Large intestine (tissue), 3 donors: ENCODE measurements at regions not wholly inside any gene's neighbourhood (a gene's known extent, or its start where the extent isn't known, plus 50 kb on each side); places are given as distances from the start of the nearest gene placed in this dataset.

Source experiments
- DNase-seq, 2 donors: peaks; one replicate each; pipeline versions ENCODE4 v3.0.0 to v3.0.0-alpha.2; 2013
- H3K27ac ChIP-seq: one replicate; pipeline ENCODE4 v1.5.1; 2013; ENCODE audit warnings: low read length
- H3K27me3 ChIP-seq: 2 replicates; pipeline ENCODE4 v1.6.1; 2013; ENCODE audit warnings: low read length; ENCODE audit not compliant: control insufficient read depth, insufficient read depth
- H3K36me3 ChIP-seq: 2 replicates; pipeline ENCODE4 v1.6.1; 2013; ENCODE audit warnings: low read length; ENCODE audit not compliant: control insufficient read depth, insufficient read depth
- H3K4me1 ChIP-seq: one replicate; pipeline ENCODE4 v1.6.1; 2013; ENCODE audit warnings: low read length; ENCODE audit not compliant: control insufficient read depth, insufficient read depth
- H3K4me3 ChIP-seq: one replicate; pipeline ENCODE4 v1.5.1; 2013; ENCODE audit warnings: low read length
- H3K9me3 ChIP-seq: one replicate; pipeline ENCODE4 v1.6.1; 2013; ENCODE audit warnings: mild to moderate bottlenecking, low read depth, low read length, moderate library complexity; ENCODE audit not compliant: control insufficient read depth
- WGBS: methylation state at CpG from one replicate; pipeline ENCODE4 v1.1.5; 2013; ENCODE audit warnings: low lambda C conversion rate; ENCODE audit not compliant: insufficient coverage; 5-methylcytosine and 5-hydroxymethylcytosine counted together

GRCh38 chr5:88519066-88519465, 250.4 kb upstream of the TMEM161B start:
- peaks cover 6% of the 10 kb centered on the region for H3K4me1 ChIP-seq
- no peak overlapping the region for H3K27ac ChIP-seq
- no peak overlapping the region for H3K4me3 ChIP-seq

GRCh38 chr5:88518131-88519016, 249.7 kb upstream of the TMEM161B start:
- H3K9me3 ChIP-seq = no peaks in the 10 kb centered on the region
- peaks cover 6% of the 10 kb centered on the region for H3K4me1 ChIP-seq
- WGBS = 100% methylated on average over 2 of the region's 4 CpGs
- no peaks in the 10 kb centered on the region for H3K27me3 ChIP-seq
- H3K36me3 ChIP-seq = no peaks in the 10 kb centered on the region
- no peak overlapping the region for H3K27ac ChIP-seq
- no peak overlapping the region for H3K4me3 ChIP-seq
- no peak for DNase-seq

More at GRCh38 chr5:88519066-88519465, 250.4 kb upstream of the TMEM161B start:
- Histone ChIP-seq H3K36me3 (no peaks in the 10 kb centered on the region), H3K27me3 (no peaks in the 10 kb centered on the region), H3K9me3 (no peaks in the 10 kb centered on the region)
- no peak for DNase-seq

- Histone ChIP-seq H3K9me3 (no peaks in the 10 kb centered on the region), H3K4me3 (no peak overlapping the region), H3K27ac (no peak overlapping the region), H3K4me1 (peaks cover 6% of the 10 kb centered on the region), H3K27me3 (no peaks in the 10 kb centered on the region), H3K36me3 (no peaks in the 10 kb centered on the region)
- DNase-seq = peak; percentile 64 to 77
- 4% methylated on average over 3 of the region's 11 CpGs for WGBS
Observed at GRCh38 chr5:88515881-88516819, 247.5 kb upstream of the TMEM161B start.

GRCh38 chr5:88515068-88515467, 246.4 kb upstream of the TMEM161B start:
- Histone ChIP-seq H3K36me3 (no peaks in the 10 kb centered on the region), H3K27ac (no peak overlapping the region), H3K4me1 (peaks cover 6% of the 10 kb centered on the region), H3K27me3 (no peaks in the 10 kb centered on the region), H3K4me3 (no peak overlapping the region), H3K9me3 (no peaks in the 10 kb centered on the region)
- no CpG with 5 or more reads among the region's 1 CpG for WGBS
- no peak for DNase-seq

- peak; percentile 34 to 63 for DNase-seq
- Histone ChIP-seq H3K9me3 (no peaks in the 10 kb centered on the region), H3K27me3 (peaks cover 5% of the 10 kb centered on the region), H3K4me1 (no peaks in the 10 kb centered on the region), H3K4me3 (no peak overlapping the region), H3K36me3 (no peaks in the 10 kb centered on the region), H3K27ac (no peak overlapping the region)
- no CpG with 5 or more reads among the region's 3 CpGs for WGBS
Observed at GRCh38 chr5:88509403-88509802, 240.8 kb upstream of the TMEM161B start.

- no peaks in the 10 kb centered on the region for H3K36me3 ChIP-seq
- peaks cover 7% of the 10 kb centered on the region for H3K27me3 ChIP-seq
- WGBS = 100% methylated on average over 1 of the region's 4 CpGs
- H3K4me1 ChIP-seq = no peaks in the 10 kb centered on the region
- H3K9me3 ChIP-seq = no peaks in the 10 kb centered on the region
- no peak overlapping the region for H3K4me3 ChIP-seq
- no peak for DNase-seq
- no peak overlapping the region for H3K27ac ChIP-seq
Observed at GRCh38 chr5:88507261-88507660, 238.6 kb upstream of the TMEM161B start.

- WGBS = 80% methylated on average over 1 of the region's 3 CpGs
- H3K27me3 ChIP-seq = peaks cover 11% of the 10 kb centered on the region
- DNase-seq = no peak
- H3K4me3 ChIP-seq = no peak overlapping the region
- no peak overlapping the region for H3K27ac ChIP-seq
- H3K9me3 ChIP-seq = no peaks in the 10 kb centered on the region
- no peaks in the 10 kb centered on the region for H3K4me1 ChIP-seq
- no peaks in the 10 kb centered on the region for H3K36me3 ChIP-seq
Observed at GRCh38 chr5:88503406-88503805, 234.8 kb upstream of the TMEM161B start.

GRCh38 chr5:88503041-88503345, 234.3 kb upstream of the TMEM161B start:
- Histone ChIP-seq H3K27me3 (peaks cover 11% of the 10 kb centered on the region), H3K4me3 (no peak overlapping the region), H3K9me3 (no peaks in the 10 kb centered on the region), H3K4me1 (no peaks in the 10 kb centered on the region), H3K27ac (no peak overlapping the region), H3K36me3 (no peaks in the 10 kb centered on the region)
- 34% methylated on average over 2 of the region's 2 CpGs for WGBS
- no peak for DNase-seq

- 72% methylated on average over 3 of the region's 6 CpGs for WGBS
- H3K9me3 ChIP-seq = no peaks in the 10 kb centered on the region
- no peaks in the 10 kb centered on the region for H3K36me3 ChIP-seq
- H3K4me3 ChIP-seq = peak overlapping the region; percentile 9
- H3K27ac ChIP-seq = no peak overlapping the region
- H3K4me1 ChIP-seq = no peaks in the 10 kb centered on the region
- DNase-seq = peak in 1 of 2 donors; percentile 17
- peaks cover 10% of the 10 kb centered on the region for H3K27me3 ChIP-seq
Observed at GRCh38 chr5:88502179-88503040, 233.8 kb upstream of the TMEM161B start.

- H3K27me3 ChIP-seq = no peaks in the 10 kb centered on the region
- no peak overlapping the region for H3K4me3 ChIP-seq
- no peaks in the 10 kb centered on the region for H3K4me1 ChIP-seq
- no peak for DNase-seq
- H3K9me3 ChIP-seq = no peaks in the 10 kb centered on the region
- no peak overlapping the region for H3K27ac ChIP-seq
- H3K36me3 ChIP-seq = no peaks in the 10 kb centered on the region
- no CpG with 5 or more reads among the region's 2 CpGs for WGBS
Observed at GRCh38 chr5:88495810-88496209, 227.2 kb upstream of the TMEM161B start.
